ENCODE measurements at regions not wholly inside any gene's neighbourhood (a gene's known extent, or its start where the extent isn't known, plus 50 kb on each side); places are given as distances from the start of the nearest gene placed in this dataset.
A peak's percentile ranks its signal among the peaks of the same experiment; 100 is the strongest.

- no peaks in the 10 kb centered on the region for H3K36me3 Mint-ChIP-seq (ENCODE audit: low read depth, unreplicated experiment)
- peaks cover 18% of the 10 kb centered on the region for H3K4me1 Mint-ChIP-seq (ENCODE audit: low read depth, unreplicated experiment)
- H3K27ac Mint-ChIP-seq (ENCODE audit: unreplicated experiment) = no peak overlapping the region
These were observed 667.3 kb downstream of the ACTL7B start for GRCh38 chr9:108188482-108188881.

GRCh38 chr9:108186642-108187395 is 669.0 kb downstream of the ACTL7B start:
- Mint-ChIP-seq H3K4me1 (ENCODE audit: low read depth, unreplicated experiment) (peaks cover 24% of the 10 kb centered on the region), H3K27me3 (ENCODE audit: low read depth, unreplicated experiment) (no peaks in the 10 kb centered on the region), H3K4me3 (ENCODE audit: unreplicated experiment) (no peak overlapping the region), H3K9me3 (ENCODE audit: unreplicated experiment) (no peaks in the 10 kb centered on the region), H3K27ac (ENCODE audit: unreplicated experiment) (no peak overlapping the region), H3K36me3 (ENCODE audit: low read depth, unreplicated experiment) (no peaks in the 10 kb centered on the region)
- no peaks in the 10 kb centered on the region for H3K27me3 ChIP-seq (ENCODE audit: insufficient read depth, low read length)
- no peaks in the 10 kb centered on the region for H4K20me1 ChIP-seq (ENCODE audit: insufficient read depth, low read length)
- no peaks in the 10 kb centered on the region for H3K79me2 ChIP-seq (ENCODE audit: insufficient read depth, low read length)
- peak; percentile 84 for DNase-seq (ENCODE audit: low read depth)
- no peak for TF ChIP-seq EZH2 (IDR thresholded peaks at IDR 0.05; ENCODE audit: insufficient read depth, low read length)
- no peak for TF ChIP-seq CTCF (IDR thresholded peaks at IDR 0.05; ENCODE audit: insufficient read depth, low read depth, low read length)
- FAIRE-seq = no peak
- H3K36me3 ChIP-seq (ENCODE audit: insufficient read depth, low read length) = no peaks in the 10 kb centered on the region
- no peaks in the 10 kb centered on the region for H3K9me3 ChIP-seq (ENCODE audit: insufficient read depth, low read depth, low read length)
- H3K4me3 ChIP-seq (ENCODE audit: insufficient read depth, low read depth, low read length) = no peak overlapping the region
- no peak overlapping the region for H3K9ac ChIP-seq (ENCODE audit: low read length)
- no peak overlapping the region for H2AFZ ChIP-seq (ENCODE audit: low read depth, low read length)
- H3K4me2 ChIP-seq (ENCODE audit: low read length) = no peak overlapping the region
- no peak overlapping the region for H3K27ac ChIP-seq (ENCODE audit: low read depth, low read length)
- H3K4me1 ChIP-seq (ENCODE audit: insufficient read depth, low read length) = peaks cover 16% of the 10 kb centered on the region

More at GRCh38 chr9:108188482-108188881, 667.3 kb downstream of the ACTL7B start:
- H3K4me1 ChIP-seq (ENCODE audit: insufficient read depth, low read length) = peaks cover 14% of the 10 kb centered on the region
- H3K4me3 ChIP-seq (ENCODE audit: insufficient read depth, low read depth, low read length) = no peak overlapping the region
- DNase-seq (ENCODE audit: low read depth) = no peak
- no peaks in the 10 kb centered on the region for H3K79me2 ChIP-seq (ENCODE audit: insufficient read depth, low read length)
- Mint-ChIP-seq H3K27me3 (ENCODE audit: low read depth, unreplicated experiment) (peaks cover 3% of the 10 kb centered on the region), H3K4me3 (ENCODE audit: unreplicated experiment) (no peak overlapping the region), H3K9me3 (ENCODE audit: unreplicated experiment) (no peaks in the 10 kb centered on the region)
- TF ChIP-seq CTCF (IDR thresholded peaks at IDR 0.05; ENCODE audit: insufficient read depth, low read depth, low read length) = no peak
- no peak for TF ChIP-seq EZH2 (IDR thresholded peaks at IDR 0.05; ENCODE audit: insufficient read depth, low read length)
- H3K27ac ChIP-seq (ENCODE audit: low read depth, low read length) = no peak overlapping the region
- no peak overlapping the region for H3K9ac ChIP-seq (ENCODE audit: low read length)
- H3K4me2 ChIP-seq (ENCODE audit: low read length) = no peak overlapping the region
- FAIRE-seq = no peak
- no peaks in the 10 kb centered on the region for H3K27me3 ChIP-seq (ENCODE audit: insufficient read depth, low read length)
- no peaks in the 10 kb centered on the region for H3K9me3 ChIP-seq (ENCODE audit: insufficient read depth, low read depth, low read length)
- no peak overlapping the region for H2AFZ ChIP-seq (ENCODE audit: low read depth, low read length)
- no peaks in the 10 kb centered on the region for H3K36me3 ChIP-seq (ENCODE audit: insufficient read depth, low read length)
- no peaks in the 10 kb centered on the region for H4K20me1 ChIP-seq (ENCODE audit: insufficient read depth, low read length)

GRCh38 chr9:108185613-108186012 is 670.2 kb downstream of the ACTL7B start:
- Histone ChIP-seq H2AFZ (ENCODE audit: low read depth, low read length) (no peak overlapping the region), H3K27me3 (ENCODE audit: insufficient read depth, low read length) (no peaks in the 10 kb centered on the region), H3K9me3 (ENCODE audit: insufficient read depth, low read depth, low read length) (no peaks in the 10 kb centered on the region), H3K9ac (ENCODE audit: low read length) (no peak overlapping the region), H3K79me2 (ENCODE audit: insufficient read depth, low read length) (no peaks in the 10 kb centered on the region), H3K4me3 (ENCODE audit: insufficient read depth, low read depth, low read length) (no peak overlapping the region), H3K36me3 (ENCODE audit: insufficient read depth, low read length) (no peaks in the 10 kb centered on the region), H3K27ac (ENCODE audit: low read depth, low read length) (no peak overlapping the region), H4K20me1 (ENCODE audit: insufficient read depth, low read length) (no peaks in the 10 kb centered on the region), H3K4me1 (ENCODE audit: insufficient read depth, low read length) (peaks cover 16% of the 10 kb centered on the region), H3K4me2 (ENCODE audit: low read length) (no peak overlapping the region)
- Mint-ChIP-seq H3K9me3 (ENCODE audit: unreplicated experiment) (peaks cover 4% of the 10 kb centered on the region), H3K27ac (ENCODE audit: unreplicated experiment) (no peak overlapping the region), H3K27me3 (ENCODE audit: low read depth, unreplicated experiment) (peaks cover 5% of the 10 kb centered on the region), H3K36me3 (ENCODE audit: low read depth, unreplicated experiment) (no peaks in the 10 kb centered on the region), H3K4me1 (ENCODE audit: low read depth, unreplicated experiment) (peaks cover 24% of the 10 kb centered on the region), H3K4me3 (ENCODE audit: unreplicated experiment) (no peak overlapping the region)
- TF ChIP-seq EZH2 (IDR thresholded peaks at IDR 0.05; ENCODE audit: insufficient read depth, low read length) = no peak
- no peak for TF ChIP-seq CTCF (IDR thresholded peaks at IDR 0.05; ENCODE audit: insufficient read depth, low read depth, low read length)
- DNase-seq (ENCODE audit: low read depth) (no peak), FAIRE-seq (no peak)

Data from astrocyte (in vitro differentiated cells and primary cell).